Liver (tissue), 8 donors: ENCODE measurements at regions not wholly inside any gene's neighbourhood (a gene's known extent, or its start where the extent isn't known, plus 50 kb on each side); places are given as distances from the start of the nearest gene placed in this dataset.

Experiments
- DNase-seq: peaks from one replicate; pipeline ENCODE4 v3.0.0-alpha.2; 2017; ENCODE audit warnings: low spot score
- H3K27ac ChIP-seq, 2 donors: one replicate each; pipeline ENCODE4 v1.7.0; 2013; ENCODE audit warnings: inconsistent platforms in 2 of 2, low read length in 2 of 2, control low read depth in 1 of 2, low read depth in 1 of 2, mild to moderate bottlenecking in 1 of 2
- H3K27me3 ChIP-seq, 4 donors: one replicate each; pipeline versions ENCODE4 v1.6.1 to v1.7.0; 2013; ENCODE audit warnings: low read length in 3 of 4, inconsistent platforms in 1 of 4, mild to moderate bottlenecking in 1 of 4, moderate library complexity in 1 of 4; ENCODE audit not compliant: control insufficient read depth in 4 of 4, insufficient read depth in 4 of 4
- H3K36me3 ChIP-seq, 4 donors: one replicate each; pipeline versions ENCODE4 v1.6.1 to v1.7.0; 2013; ENCODE audit warnings: low read length in 3 of 4, mild to moderate bottlenecking in 3 of 4, low read depth in 1 of 4, moderate library complexity in 1 of 4; ENCODE audit not compliant: control insufficient read depth in 4 of 4, insufficient read depth in 3 of 4
- H3K4me1 ChIP-seq, 4 donors: one replicate each; pipeline versions ENCODE4 v1.6.1 to v1.7.0; 2013; ENCODE audit warnings: low read length in 3 of 4, mild to moderate bottlenecking in 3 of 4, moderate library complexity in 1 of 4; ENCODE audit not compliant: control insufficient read depth in 4 of 4, insufficient read depth in 4 of 4
- H3K4me3 ChIP-seq, 3 donors: one replicate each; pipeline versions ENCODE4 v1.6.1 to v1.7.0; 2013; ENCODE audit warnings: low read length in 3 of 3, control low read depth in 1 of 3, low read depth in 1 of 3, mild to moderate bottlenecking in 1 of 3
- H3K9ac ChIP-seq, 2 donors: one replicate each; pipeline ENCODE4 v1.7.0; 2013; ENCODE audit warnings: low read length in 2 of 2, mild to moderate bottlenecking in 2 of 2, moderate library complexity in 2 of 2, control low read depth in 1 of 2, low read depth in 1 of 2
- H3K9me3 ChIP-seq, 4 donors: one replicate each; pipeline versions ENCODE4 v1.6.1 to v1.7.0; 2013; ENCODE audit warnings: low read length in 3 of 4; ENCODE audit not compliant: control insufficient read depth in 4 of 4
- EGR1 ChIP-seq, 2 donors: IDR thresholded peaks; 2 replicates each; pipeline ENCODE4 v1.6.1; 2016 to 2018; ENCODE audit warnings: antibody characterized with exemption in 2 of 2, low read depth in 2 of 2
- FOXA1 ChIP-seq: IDR thresholded peaks from 2 replicates; pipeline ENCODE4 v1.6.1; 2016; ENCODE audit warnings: antibody characterized with exemption
- FOXA2 ChIP-seq: IDR thresholded peaks from 2 replicates; pipeline ENCODE4 v1.6.1; 2016; ENCODE audit warnings: antibody characterized with exemption
- GABPA ChIP-seq, 2 donors: IDR thresholded peaks in 1 of 2; conservative IDR thresholded peaks in 1 of 2; 2 replicates each; pipeline ENCODE4 v1.6.1; 2016; ENCODE audit warnings: antibody characterized with exemption in 2 of 2, mild to moderate bottlenecking in 1 of 2, moderate library complexity in 1 of 2
- HNF4A ChIP-seq, 2 donors: conservative IDR thresholded peaks; 2 replicates each; pipeline ENCODE4 v1.6.1; 2016; ENCODE audit warnings: antibody characterized with exemption in 2 of 2, mild to moderate bottlenecking in 2 of 2
- HNF4G ChIP-seq: IDR thresholded peaks from 2 replicates; pipeline ENCODE4 v1.6.1; 2016; ENCODE audit warnings: antibody characterized with exemption
- JUND ChIP-seq, 2 donors: IDR thresholded peaks; 2 replicates each; pipeline ENCODE4 v1.6.1; 2016; ENCODE audit warnings: antibody characterized with exemption in 2 of 2
- NR2F2 ChIP-seq: IDR thresholded peaks from 2 replicates; pipeline ENCODE4 v1.6.1; 2016; ENCODE audit warnings: antibody characterized with exemption
- RAD21 ChIP-seq, 2 donors: IDR thresholded peaks; 2 replicates each; pipeline ENCODE4 v1.6.1; 2016; ENCODE audit warnings: antibody characterized with exemption in 2 of 2, mild to moderate bottlenecking in 2 of 2
- RXRA ChIP-seq, 2 donors: IDR thresholded peaks; 2 replicates each; pipeline ENCODE4 v1.6.1; 2017 to 2018; ENCODE audit warnings: antibody characterized with exemption in 2 of 2, mild to moderate bottlenecking in 1 of 2
- SP1 ChIP-seq: IDR thresholded peaks from 2 replicates; pipeline ENCODE4 v1.6.1; 2018; ENCODE audit warnings: antibody characterized with exemption, mild to moderate bottlenecking
- TAF1 ChIP-seq: conservative IDR thresholded peaks from 2 replicates; pipeline ENCODE4 v1.6.1; 2016; ENCODE audit warnings: antibody characterized with exemption, mild to moderate bottlenecking
- YY1 ChIP-seq: IDR thresholded peaks from 2 replicates; pipeline ENCODE4 v1.6.1; 2016; ENCODE audit warnings: antibody characterized with exemption, mild to moderate bottlenecking
- ZBTB33 ChIP-seq: IDR thresholded peaks from 2 replicates; pipeline ENCODE4 v1.6.1; 2016; ENCODE audit warnings: antibody characterized with exemption
- WGBS: extraction: QIAGEN DNeasy Blood & Tissue Kit; methylation state at CpG from one replicate; pipeline ENCODE4 v1.1.7; 2013; 5-methylcytosine and 5-hydroxymethylcytosine counted together
- TF ChIP-seq, protein P1 (sequence below): IDR thresholded peaks from 2 replicates; pipeline ENCODE4 v1.6.1; 2016; ENCODE audit warnings: antibody characterized with exemption
- TF ChIP-seq, protein P2 (sequence below): IDR thresholded peaks from 2 replicates; pipeline ENCODE4 v1.6.1; 2016; ENCODE audit warnings: antibody characterized with exemption, mild to moderate bottlenecking
- TF ChIP-seq, protein P3 (sequence below): fragments of 150-350 bp; IDR thresholded peaks from 2 replicates; pipeline ENCODE4 v1.5.1; 2017; ENCODE audit warnings: improper control_type of control experiment, low read depth, low read length; ENCODE audit not compliant: missing input control
- donor health status: healthy.
- donor health status: healthy.
- donor health status: healthy.
- donor health status: healthy.
- donor health status: healthy.

- no peak overlapping the region for H3K27ac ChIP-seq
- no peaks in the 10 kb centered on the region for H3K9me3 ChIP-seq
- TF ChIP-seq HNF4G (no peak), HNF4A (conservative IDR thresholded peaks at IDR 0.05) (no peak), SP1 (no peak), RXRA (IDR thresholded peaks at IDR 0.05) (no peak), ZBTB33 (no peak), EGR1 (IDR thresholded peaks at IDR 0.05; ENCODE audit: low read depth in 2 of 2) (no peak), GABPA (IDR thresholded peaks at IDR 0.05 in 1 of 2, conservative IDR thresholded peaks at IDR 0.05 in 1 of 2) (no peak), YY1 (no peak), NR2F2 (no peak), TAF1 (no peak)
- TF ChIP-seq, protein P1, sequence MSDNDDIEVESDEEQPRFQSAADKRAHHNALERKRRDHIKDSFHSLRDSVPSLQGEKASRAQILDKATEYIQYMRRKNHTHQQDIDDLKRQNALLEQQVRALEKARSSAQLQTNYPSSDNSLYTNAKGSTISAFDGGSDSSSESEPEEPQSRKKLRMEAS, result no peak
- TF ChIP-seq, protein P2, sequence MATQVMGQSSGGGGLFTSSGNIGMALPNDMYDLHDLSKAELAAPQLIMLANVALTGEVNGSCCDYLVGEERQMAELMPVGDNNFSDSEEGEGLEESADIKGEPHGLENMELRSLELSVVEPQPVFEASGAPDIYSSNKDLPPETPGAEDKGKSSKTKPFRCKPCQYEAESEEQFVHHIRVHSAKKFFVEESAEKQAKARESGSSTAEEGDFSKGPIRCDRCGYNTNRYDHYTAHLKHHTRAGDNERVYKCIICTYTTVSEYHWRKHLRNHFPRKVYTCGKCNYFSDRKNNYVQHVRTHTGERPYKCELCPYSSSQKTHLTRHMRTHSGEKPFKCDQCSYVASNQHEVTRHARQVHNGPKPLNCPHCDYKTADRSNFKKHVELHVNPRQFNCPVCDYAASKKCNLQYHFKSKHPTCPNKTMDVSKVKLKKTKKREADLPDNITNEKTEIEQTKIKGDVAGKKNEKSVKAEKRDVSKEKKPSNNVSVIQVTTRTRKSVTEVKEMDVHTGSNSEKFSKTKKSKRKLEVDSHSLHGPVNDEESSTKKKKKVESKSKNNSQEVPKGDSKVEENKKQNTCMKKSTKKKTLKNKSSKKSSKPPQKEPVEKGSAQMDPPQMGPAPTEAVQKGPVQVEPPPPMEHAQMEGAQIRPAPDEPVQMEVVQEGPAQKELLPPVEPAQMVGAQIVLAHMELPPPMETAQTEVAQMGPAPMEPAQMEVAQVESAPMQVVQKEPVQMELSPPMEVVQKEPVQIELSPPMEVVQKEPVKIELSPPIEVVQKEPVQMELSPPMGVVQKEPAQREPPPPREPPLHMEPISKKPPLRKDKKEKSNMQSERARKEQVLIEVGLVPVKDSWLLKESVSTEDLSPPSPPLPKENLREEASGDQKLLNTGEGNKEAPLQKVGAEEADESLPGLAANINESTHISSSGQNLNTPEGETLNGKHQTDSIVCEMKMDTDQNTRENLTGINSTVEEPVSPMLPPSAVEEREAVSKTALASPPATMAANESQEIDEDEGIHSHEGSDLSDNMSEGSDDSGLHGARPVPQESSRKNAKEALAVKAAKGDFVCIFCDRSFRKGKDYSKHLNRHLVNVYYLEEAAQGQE, result no peak
- TF ChIP-seq, protein P3, sequence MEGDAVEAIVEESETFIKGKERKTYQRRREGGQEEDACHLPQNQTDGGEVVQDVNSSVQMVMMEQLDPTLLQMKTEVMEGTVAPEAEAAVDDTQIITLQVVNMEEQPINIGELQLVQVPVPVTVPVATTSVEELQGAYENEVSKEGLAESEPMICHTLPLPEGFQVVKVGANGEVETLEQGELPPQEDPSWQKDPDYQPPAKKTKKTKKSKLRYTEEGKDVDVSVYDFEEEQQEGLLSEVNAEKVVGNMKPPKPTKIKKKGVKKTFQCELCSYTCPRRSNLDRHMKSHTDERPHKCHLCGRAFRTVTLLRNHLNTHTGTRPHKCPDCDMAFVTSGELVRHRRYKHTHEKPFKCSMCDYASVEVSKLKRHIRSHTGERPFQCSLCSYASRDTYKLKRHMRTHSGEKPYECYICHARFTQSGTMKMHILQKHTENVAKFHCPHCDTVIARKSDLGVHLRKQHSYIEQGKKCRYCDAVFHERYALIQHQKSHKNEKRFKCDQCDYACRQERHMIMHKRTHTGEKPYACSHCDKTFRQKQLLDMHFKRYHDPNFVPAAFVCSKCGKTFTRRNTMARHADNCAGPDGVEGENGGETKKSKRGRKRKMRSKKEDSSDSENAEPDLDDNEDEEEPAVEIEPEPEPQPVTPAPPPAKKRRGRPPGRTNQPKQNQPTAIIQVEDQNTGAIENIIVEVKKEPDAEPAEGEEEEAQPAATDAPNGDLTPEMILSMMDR, result no peak
- no peak overlapping the region for H3K9ac ChIP-seq
- H3K4me3 ChIP-seq, result no peak overlapping the region
- H3K27me3 ChIP-seq, result no peaks in the 10 kb centered on the region
- H3K36me3 ChIP-seq, result no peaks in the 10 kb centered on the region
- no peak for DNase-seq
- 14% methylated on average over 2 of the region's 2 CpGs for WGBS
- no peaks in the 10 kb centered on the region for H3K4me1 ChIP-seq
These were observed 146.1 kb upstream of the BCHE start for GRCh38 chr3:165983284-165983683.

DNA sequence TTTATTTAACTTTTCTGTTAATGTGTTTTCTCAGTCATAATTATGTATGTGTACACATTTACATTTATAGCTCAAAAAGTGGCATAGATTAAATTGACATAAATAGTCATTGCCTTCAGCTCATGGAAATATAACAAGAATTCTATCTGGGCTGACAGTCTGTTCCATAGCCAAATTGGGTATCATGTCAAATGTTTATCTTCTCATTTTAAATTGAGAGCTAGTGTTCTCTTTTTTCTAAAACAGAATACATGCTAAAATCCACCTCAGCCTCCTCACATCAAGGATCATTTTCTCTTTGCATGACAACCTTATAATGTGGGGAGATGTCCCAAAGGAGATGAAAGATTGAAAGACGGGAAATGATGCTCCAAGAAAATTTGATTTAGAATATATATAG lies 144.1 kb upstream of the BCHE start:
- H3K27ac ChIP-seq, result no peak overlapping the region
- WGBS, result 84% methylated on average over 1 of the region's 1 CpG
- no peak overlapping the region for H3K4me3 ChIP-seq
- no peaks in the 10 kb centered on the region for H3K9me3 ChIP-seq
- H3K9ac ChIP-seq, result no peak overlapping the region
- no peaks in the 10 kb centered on the region for H3K4me1 ChIP-seq
- no peaks in the 10 kb centered on the region for H3K27me3 ChIP-seq
- H3K36me3 ChIP-seq, result no peaks in the 10 kb centered on the region
- DNase-seq, result no peak
- TF ChIP-seq FOXA2 (no peak), RXRA (IDR thresholded peaks at IDR 0.05) (no peak), GABPA (IDR thresholded peaks at IDR 0.05 in 1 of 2, conservative IDR thresholded peaks at IDR 0.05 in 1 of 2) (no peak), FOXA1 (no peak), ZBTB33 (no peak), RAD21 (IDR thresholded peaks at IDR 0.05) (no peak), HNF4G (no peak), JUND (IDR thresholded peaks at IDR 0.05) (no peak), YY1 (no peak)
- TF ChIP-seq, protein P2, result no peak
- TF ChIP-seq, protein P3, result no peak
